Testis (tissue), 2 donors: ENCODE measurements at regions not wholly inside any gene's neighbourhood (a gene's known extent, or its start where the extent isn't known, plus 50 kb on each side); places are given as distances from the start of the nearest gene placed in this dataset.

Experiments used
- POLR2A ChIP-seq: fragments of 450-650 bp; IDR thresholded peaks from one replicate; pipeline ENCODE4 v1.6.1; 2017; ENCODE audit warnings: antibody characterized with exemption, mild to moderate bottlenecking, moderate library complexity
- TF ChIP-seq, protein P1 (sequence below), 3 experiments: fragments of 450-650 bp in 2 of 3; fragments of 200-600 bp in 1 of 3; sonication (generic) in 1 of 3; IDR thresholded peaks; one replicate each; pipeline ENCODE4 v1.5.1; 2016 to 2019; ENCODE audit warnings: antibody characterized with exemption in 3 of 3, mild to moderate bottlenecking in 2 of 3, moderate library complexity in 1 of 3

DNA sequence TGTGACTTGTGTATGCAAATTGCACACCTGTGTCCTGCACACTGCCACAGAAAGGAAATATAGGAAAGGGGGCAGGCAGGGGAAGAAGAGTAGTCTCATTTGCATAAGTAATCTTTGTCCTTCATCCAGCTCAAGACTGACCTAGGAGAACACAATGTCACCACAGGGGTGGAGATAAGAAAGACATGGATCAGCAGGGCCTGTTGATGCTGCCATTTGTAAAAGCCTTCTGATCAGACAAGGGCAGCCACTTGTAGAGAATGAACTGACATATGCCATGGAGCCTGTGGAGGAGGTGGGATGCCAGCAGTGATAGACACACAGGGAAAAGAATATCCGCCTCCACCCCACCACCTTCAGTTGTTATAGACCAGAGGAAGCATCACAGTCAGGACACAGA is 528.9 kb downstream of the HTR7 start:
- TF ChIP-seq, protein P1, sequence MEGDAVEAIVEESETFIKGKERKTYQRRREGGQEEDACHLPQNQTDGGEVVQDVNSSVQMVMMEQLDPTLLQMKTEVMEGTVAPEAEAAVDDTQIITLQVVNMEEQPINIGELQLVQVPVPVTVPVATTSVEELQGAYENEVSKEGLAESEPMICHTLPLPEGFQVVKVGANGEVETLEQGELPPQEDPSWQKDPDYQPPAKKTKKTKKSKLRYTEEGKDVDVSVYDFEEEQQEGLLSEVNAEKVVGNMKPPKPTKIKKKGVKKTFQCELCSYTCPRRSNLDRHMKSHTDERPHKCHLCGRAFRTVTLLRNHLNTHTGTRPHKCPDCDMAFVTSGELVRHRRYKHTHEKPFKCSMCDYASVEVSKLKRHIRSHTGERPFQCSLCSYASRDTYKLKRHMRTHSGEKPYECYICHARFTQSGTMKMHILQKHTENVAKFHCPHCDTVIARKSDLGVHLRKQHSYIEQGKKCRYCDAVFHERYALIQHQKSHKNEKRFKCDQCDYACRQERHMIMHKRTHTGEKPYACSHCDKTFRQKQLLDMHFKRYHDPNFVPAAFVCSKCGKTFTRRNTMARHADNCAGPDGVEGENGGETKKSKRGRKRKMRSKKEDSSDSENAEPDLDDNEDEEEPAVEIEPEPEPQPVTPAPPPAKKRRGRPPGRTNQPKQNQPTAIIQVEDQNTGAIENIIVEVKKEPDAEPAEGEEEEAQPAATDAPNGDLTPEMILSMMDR (IDR thresholded peaks at IDR 0.05): no peak
- TF ChIP-seq POLR2A: no peak
